ENCODE measurements at regions not wholly inside any gene's neighbourhood (a gene's known extent, or its start where the extent isn't known, plus 50 kb on each side); places are given as distances from the start of the nearest gene placed in this dataset.

- Histone ChIP-seq H3K4me3 (ENCODE audit: low read depth, low read length) (no peak overlapping the region), H3K9ac (ENCODE audit: low read depth, low read length) (no peak overlapping the region)
Measured at GRCh38 chr9:107850653-107851052, 361.1 kb upstream of the KLF4 start.

GRCh38 chr9:107847978-107848964, 358.7 kb upstream of the KLF4 start:
- no peaks in the 10 kb centered on the region for H3K36me3 ChIP-seq (ENCODE audit: control insufficient read depth, insufficient read depth, low read length)
- H3K4me3 ChIP-seq (ENCODE audit: low read depth, low read length) = no peak overlapping the region
- no peak overlapping the region for H3K9ac ChIP-seq (ENCODE audit: low read depth, low read length)
- H3K9me3 ChIP-seq (ENCODE audit: control insufficient read depth, insufficient read depth, low read length) = no peaks in the 10 kb centered on the region
- H3K27me3 ChIP-seq (ENCODE audit: control insufficient read depth, insufficient read depth, low read length) = no peaks in the 10 kb centered on the region
- H3K4me1 ChIP-seq (ENCODE audit: control insufficient read depth, insufficient read depth, low read length) = peaks cover 8% of the 10 kb centered on the region; the same call in 1 of the 2 replicates
- H3K27ac ChIP-seq (ENCODE audit: low read depth, low read length) = no peak overlapping the region

More at GRCh38 chr9:107850653-107851052, 361.1 kb upstream of the KLF4 start:
- Histone ChIP-seq H3K4me1 (ENCODE audit: control insufficient read depth, insufficient read depth, low read length) (0 out of 2 replicates have a peak, but pooled peaks cover 5% of the 10 kb centered on the region), H3K9me3 (ENCODE audit: control insufficient read depth, insufficient read depth, low read length) (peaks cover 7% of the 10 kb centered on the region; the same call in 1 of the 2 replicates), H3K27me3 (ENCODE audit: control insufficient read depth, insufficient read depth, low read length) (no peaks in the 10 kb centered on the region), H3K27ac (ENCODE audit: low read depth, low read length) (no peak overlapping the region), H3K36me3 (ENCODE audit: control insufficient read depth, insufficient read depth, low read length) (no peaks in the 10 kb centered on the region)

GRCh38 chr9:107842530-107842929, 353.0 kb upstream of the KLF4 start:
- Histone ChIP-seq H3K36me3 (ENCODE audit: control insufficient read depth, insufficient read depth, low read length) (no peaks in the 10 kb centered on the region), H3K27ac (ENCODE audit: low read depth, low read length) (no peak overlapping the region), H3K9me3 (ENCODE audit: control insufficient read depth, insufficient read depth, low read length) (no peaks in the 10 kb centered on the region), H3K4me1 (ENCODE audit: control insufficient read depth, insufficient read depth, low read length) (peaks cover 3% of the 10 kb centered on the region; the same call in 1 of the 2 replicates), H3K4me3 (ENCODE audit: low read depth, low read length) (no peak overlapping the region), H3K27me3 (ENCODE audit: control insufficient read depth, insufficient read depth, low read length) (no peaks in the 10 kb centered on the region), H3K9ac (ENCODE audit: low read depth, low read length) (no peak overlapping the region)

GRCh38 chr9:107841076-107841475, 351.5 kb upstream of the KLF4 start:
- Histone ChIP-seq H3K9ac (ENCODE audit: low read depth, low read length) (no peak overlapping the region), H3K27ac (ENCODE audit: low read depth, low read length) (no peak overlapping the region), H3K4me3 (ENCODE audit: low read depth, low read length) (no peak overlapping the region), H3K27me3 (ENCODE audit: control insufficient read depth, insufficient read depth, low read length) (no peaks in the 10 kb centered on the region), H3K4me1 (ENCODE audit: control insufficient read depth, insufficient read depth, low read length) (peaks cover 3% of the 10 kb centered on the region; the same call in 1 of the 2 replicates), H3K36me3 (ENCODE audit: control insufficient read depth, insufficient read depth, low read length) (no peaks in the 10 kb centered on the region), H3K9me3 (ENCODE audit: control insufficient read depth, insufficient read depth, low read length) (no peaks in the 10 kb centered on the region)

GRCh38 chr9:107839371-107839770, 349.8 kb upstream of the KLF4 start:
- H3K4me3 ChIP-seq (ENCODE audit: low read depth, low read length) = no peak overlapping the region
- no peaks in the 10 kb centered on the region for H3K27me3 ChIP-seq (ENCODE audit: control insufficient read depth, insufficient read depth, low read length)
- no peak overlapping the region for H3K27ac ChIP-seq (ENCODE audit: low read depth, low read length)
- no peaks in the 10 kb centered on the region for H3K36me3 ChIP-seq (ENCODE audit: control insufficient read depth, insufficient read depth, low read length)
- no peaks in the 10 kb centered on the region for H3K9me3 ChIP-seq (ENCODE audit: control insufficient read depth, insufficient read depth, low read length)
- no peak overlapping the region for H3K9ac ChIP-seq (ENCODE audit: low read depth, low read length)
- H3K4me1 ChIP-seq (ENCODE audit: control insufficient read depth, insufficient read depth, low read length) = no peaks in the 10 kb centered on the region

- Histone ChIP-seq H3K27ac (ENCODE audit: low read depth, low read length) (no peak overlapping the region), H3K4me1 (ENCODE audit: control insufficient read depth, insufficient read depth, low read length) (no peaks in the 10 kb centered on the region), H3K9ac (ENCODE audit: low read depth, low read length) (no peak overlapping the region), H3K27me3 (ENCODE audit: control insufficient read depth, insufficient read depth, low read length) (no peaks in the 10 kb centered on the region), H3K9me3 (ENCODE audit: control insufficient read depth, insufficient read depth, low read length) (no peaks in the 10 kb centered on the region), H3K4me3 (ENCODE audit: low read depth, low read length) (no peak overlapping the region), H3K36me3 (ENCODE audit: control insufficient read depth, insufficient read depth, low read length) (no peaks in the 10 kb centered on the region)
Measured at GRCh38 chr9:107838766-107839165, 349.2 kb upstream of the KLF4 start.

- no peaks in the 10 kb centered on the region for H3K36me3 ChIP-seq (ENCODE audit: control insufficient read depth, insufficient read depth, low read length)
- H3K9ac ChIP-seq (ENCODE audit: low read depth, low read length) = no peak overlapping the region
- H3K4me1 ChIP-seq (ENCODE audit: control insufficient read depth, insufficient read depth, low read length) = no peaks in the 10 kb centered on the region
- H3K9me3 ChIP-seq (ENCODE audit: control insufficient read depth, insufficient read depth, low read length) = no peaks in the 10 kb centered on the region
- H3K4me3 ChIP-seq (ENCODE audit: low read depth, low read length) = no peak overlapping the region
- H3K27ac ChIP-seq (ENCODE audit: low read depth, low read length) = no peak overlapping the region
- no peaks in the 10 kb centered on the region for H3K27me3 ChIP-seq (ENCODE audit: control insufficient read depth, insufficient read depth, low read length)
Measured at GRCh38 chr9:107836300-107836699, 346.7 kb upstream of the KLF4 start.

- H3K9ac ChIP-seq (ENCODE audit: low read depth, low read length) = no peak overlapping the region
- H3K36me3 ChIP-seq (ENCODE audit: control insufficient read depth, insufficient read depth, low read length) = no peaks in the 10 kb centered on the region
- no peak overlapping the region for H3K4me3 ChIP-seq (ENCODE audit: low read depth, low read length)
- no peaks in the 10 kb centered on the region for H3K9me3 ChIP-seq (ENCODE audit: control insufficient read depth, insufficient read depth, low read length)
- H3K27ac ChIP-seq (ENCODE audit: low read depth, low read length) = no peak overlapping the region
- no peaks in the 10 kb centered on the region for H3K27me3 ChIP-seq (ENCODE audit: control insufficient read depth, insufficient read depth, low read length)
- no peaks in the 10 kb centered on the region for H3K4me1 ChIP-seq (ENCODE audit: control insufficient read depth, insufficient read depth, low read length)
Measured at GRCh38 chr9:107833295-107833694, 343.7 kb upstream of the KLF4 start.

GRCh38 chr9:107832871-107833270, 343.3 kb upstream of the KLF4 start:
- no peaks in the 10 kb centered on the region for H3K9me3 ChIP-seq (ENCODE audit: control insufficient read depth, insufficient read depth, low read length)
- no peaks in the 10 kb centered on the region for H3K27me3 ChIP-seq (ENCODE audit: control insufficient read depth, insufficient read depth, low read length)
- no peak overlapping the region for H3K4me3 ChIP-seq (ENCODE audit: low read depth, low read length)
- no peak overlapping the region for H3K9ac ChIP-seq (ENCODE audit: low read depth, low read length)
- H3K36me3 ChIP-seq (ENCODE audit: control insufficient read depth, insufficient read depth, low read length) = no peaks in the 10 kb centered on the region
- H3K27ac ChIP-seq (ENCODE audit: low read depth, low read length) = no peak overlapping the region
- H3K4me1 ChIP-seq (ENCODE audit: control insufficient read depth, insufficient read depth, low read length) = no peaks in the 10 kb centered on the region

GRCh38 chr9:107830479-107830878, 340.9 kb upstream of the KLF4 start:
- Histone ChIP-seq H3K36me3 (ENCODE audit: control insufficient read depth, insufficient read depth, low read length) (no peaks in the 10 kb centered on the region), H3K27me3 (ENCODE audit: control insufficient read depth, insufficient read depth, low read length) (no peaks in the 10 kb centered on the region)

GRCh38 chr9:107827884-107828283, 338.3 kb upstream of the KLF4 start:
- Histone ChIP-seq H3K36me3 (ENCODE audit: control insufficient read depth, insufficient read depth, low read length) (no peaks in the 10 kb centered on the region), H3K9me3 (ENCODE audit: control insufficient read depth, insufficient read depth, low read length) (no peaks in the 10 kb centered on the region), H3K4me3 (ENCODE audit: low read depth, low read length) (no peak overlapping the region), H3K27me3 (ENCODE audit: control insufficient read depth, insufficient read depth, low read length) (no peaks in the 10 kb centered on the region), H3K27ac (ENCODE audit: low read depth, low read length) (no peak overlapping the region), H3K4me1 (ENCODE audit: control insufficient read depth, insufficient read depth, low read length) (no peaks in the 10 kb centered on the region), H3K9ac (ENCODE audit: low read depth, low read length) (no peak overlapping the region)

More at GRCh38 chr9:107830479-107830878, 340.9 kb upstream of the KLF4 start:
- no peaks in the 10 kb centered on the region for H3K9me3 ChIP-seq (ENCODE audit: control insufficient read depth, insufficient read depth, low read length)
- no peak overlapping the region for H3K9ac ChIP-seq (ENCODE audit: low read depth, low read length)
- no peak overlapping the region for H3K27ac ChIP-seq (ENCODE audit: low read depth, low read length)
- no peak overlapping the region for H3K4me3 ChIP-seq (ENCODE audit: low read depth, low read length)
- H3K4me1 ChIP-seq (ENCODE audit: control insufficient read depth, insufficient read depth, low read length) = no peaks in the 10 kb centered on the region

Measured in HUES48 (cell line).